IPS DF 6.9 (cell line): ENCODE measurements at regions not wholly inside any gene's neighbourhood (a gene's known extent, or its start where the extent isn't known, plus 50 kb on each side); places are given as distances from the start of the nearest gene placed in this dataset.

Experiments
- DNase-seq: peaks from one replicate; pipeline ENCODE4 v3.0.0-alpha.2; 2013; ENCODE audit warnings: low read depth, low spot score
- H3K27ac ChIP-seq: one replicate; pipeline ENCODE4 v1.5.1; 2013; ENCODE audit warnings: low read length, control low read depth
- H3K27me3 ChIP-seq: 2 replicates; pipeline ENCODE4 v1.6.1; 2013; ENCODE audit warnings: mild to moderate bottlenecking, low read length; ENCODE audit not compliant: control insufficient read depth, insufficient read depth
- H3K36me3 ChIP-seq: 2 replicates; pipeline ENCODE4 v1.6.1; 2013; ENCODE audit warnings: low read length; ENCODE audit not compliant: control insufficient read depth, insufficient read depth
- H3K4me1 ChIP-seq: 2 replicates; pipeline ENCODE4 v1.6.1; 2013; ENCODE audit warnings: low read length; ENCODE audit not compliant: control insufficient read depth, insufficient read depth
- H3K4me3 ChIP-seq: 2 replicates; pipeline ENCODE4 v1.5.1; 2013; ENCODE audit warnings: mild to moderate bottlenecking, low read length
- H3K9me3 ChIP-seq: 2 replicates; pipeline ENCODE4 v1.6.1; 2013; ENCODE audit warnings: low read length, inconsistent platforms; ENCODE audit not compliant: control insufficient read depth, insufficient read depth
- WGBS: extraction: QIAGEN DNeasy Blood & Tissue Kit; methylation state at CpG from one replicate; pipeline ENCODE4 v1.1.7; 2013; ENCODE audit warnings: mixed read lengths, missing lambda C conversion rate; ENCODE audit not compliant: insufficient read length, insufficient coverage; 5-methylcytosine and 5-hydroxymethylcytosine counted together

DNA sequence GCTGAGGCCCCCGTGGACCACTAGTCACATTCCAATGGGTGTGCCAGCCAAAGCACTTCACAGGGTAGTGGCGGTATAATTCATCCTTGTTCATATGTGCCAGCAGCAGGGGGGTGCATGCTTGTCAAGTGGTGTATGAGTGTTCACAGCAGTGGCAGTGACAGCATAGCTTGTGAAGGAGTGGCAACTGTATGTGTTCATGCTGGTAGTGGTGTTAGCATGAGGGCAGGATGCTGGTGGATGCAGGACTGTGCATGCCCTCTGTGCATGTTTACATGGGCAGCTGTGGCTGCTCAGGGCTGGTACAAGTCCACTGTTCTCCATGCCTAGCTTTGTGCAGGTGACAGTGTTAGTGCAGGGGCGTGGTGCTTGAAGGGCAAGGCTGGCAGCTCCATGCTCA, 253.4 kb upstream of the DMAC1 start:
- H3K27ac ChIP-seq: no peak overlapping the region
- no CpG with 5 or more reads among the region's 3 CpGs for WGBS
- no peaks in the 10 kb centered on the region for H3K27me3 ChIP-seq
- no peaks in the 10 kb centered on the region for H3K9me3 ChIP-seq
- H3K4me3 ChIP-seq: no peak overlapping the region
- DNase-seq: no peak
- H3K4me1 ChIP-seq: no peaks in the 10 kb centered on the region
- no peaks in the 10 kb centered on the region for H3K36me3 ChIP-seq

DNA sequence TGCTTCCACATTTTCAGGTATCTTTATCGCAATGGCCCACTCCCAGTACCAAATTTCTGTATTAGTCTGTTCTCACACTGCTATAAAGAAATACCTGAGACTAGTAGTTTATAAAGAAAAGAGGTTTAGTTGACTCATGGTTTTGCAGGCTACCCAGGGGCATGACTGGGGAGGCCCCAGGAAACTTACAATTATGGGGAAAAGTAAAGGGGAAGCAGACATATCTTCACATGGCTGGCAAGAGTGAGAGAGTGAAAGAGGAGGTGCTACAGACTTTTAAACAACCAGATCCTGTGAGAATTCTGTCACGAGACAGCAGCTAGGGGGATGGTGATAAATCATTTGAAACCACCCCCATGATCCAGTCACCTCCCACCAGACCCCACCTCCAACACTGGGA, 238.2 kb upstream of the DMAC1 start:
- no CpG with 5 or more reads among the region's 2 CpGs for WGBS
- H3K4me3 ChIP-seq: no peak overlapping the region
- H3K4me1 ChIP-seq: no peaks in the 10 kb centered on the region
- DNase-seq: no peak
- no peaks in the 10 kb centered on the region for H3K27me3 ChIP-seq
- H3K27ac ChIP-seq: no peak overlapping the region
- no peaks in the 10 kb centered on the region for H3K36me3 ChIP-seq
- no peaks in the 10 kb centered on the region; the same call in 1 of the 2 replicates for H3K9me3 ChIP-seq

DNA sequence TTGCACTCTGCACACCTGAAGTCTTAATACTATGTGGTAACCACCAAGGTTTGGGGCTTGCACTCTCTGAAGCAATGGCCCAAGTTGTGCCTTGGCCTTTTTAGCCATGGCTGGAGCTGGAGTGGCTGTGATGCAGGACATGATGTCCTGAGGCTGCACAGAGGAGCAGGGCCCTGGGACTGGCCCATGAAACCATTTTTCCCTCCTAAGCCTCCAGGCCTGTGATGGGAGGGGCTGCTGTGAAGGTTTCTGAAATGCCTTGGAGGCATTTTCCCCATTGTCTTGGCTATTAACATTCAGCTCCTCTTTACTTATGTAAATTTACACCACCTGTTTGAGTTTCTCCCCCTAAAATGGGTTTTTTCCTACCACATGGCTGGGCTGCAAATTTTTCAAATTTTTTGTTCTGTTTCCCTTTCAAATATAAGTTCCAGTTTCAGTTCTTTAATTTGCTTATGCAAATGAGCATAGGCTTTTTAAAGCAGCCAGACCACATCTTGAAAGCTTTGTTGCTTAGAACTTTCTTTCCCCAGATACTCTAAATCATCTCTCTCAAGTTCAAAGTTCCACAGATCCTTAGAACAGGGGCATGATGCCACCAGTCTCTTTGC, 237.4 kb upstream of the DMAC1 start:
- H3K27ac ChIP-seq: no peak overlapping the region
- H3K27me3 ChIP-seq: no peaks in the 10 kb centered on the region
- no peaks in the 10 kb centered on the region for H3K36me3 ChIP-seq
- H3K4me1 ChIP-seq: no peaks in the 10 kb centered on the region
- DNase-seq: no peak
- H3K9me3 ChIP-seq: no peaks in the 10 kb centered on the region; the same call in 1 of the 2 replicates
- H3K4me3 ChIP-seq: no peak overlapping the region

DNA sequence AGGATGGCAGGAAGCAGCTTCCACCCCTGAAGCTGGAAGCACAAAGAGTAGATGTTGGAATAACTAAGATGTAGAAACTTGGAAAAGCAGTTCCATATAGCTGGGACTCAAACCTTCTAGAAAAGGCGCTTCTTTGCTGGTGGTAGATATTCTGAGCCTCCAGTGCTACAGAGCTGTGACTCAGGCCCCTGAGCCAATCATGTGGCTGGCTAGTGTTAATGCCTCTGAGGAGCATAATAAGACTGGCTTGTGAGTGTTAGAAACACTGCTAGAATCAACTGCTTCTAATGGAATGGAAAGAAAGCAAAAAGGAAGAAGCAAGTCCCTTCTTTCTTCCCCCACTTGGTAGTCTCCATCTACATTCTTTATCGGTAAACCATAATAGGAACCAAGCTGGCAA, 234.2 kb upstream of the DMAC1 start:
- H3K27ac ChIP-seq: no peak overlapping the region
- no peaks in the 10 kb centered on the region; the same call in 1 of the 2 replicates for H3K9me3 ChIP-seq
- WGBS: no CpG with 5 or more reads among the region's 2 CpGs
- no peaks in the 10 kb centered on the region for H3K4me1 ChIP-seq
- H3K4me3 ChIP-seq: no peak overlapping the region
- no peaks in the 10 kb centered on the region for H3K27me3 ChIP-seq
- no peak for DNase-seq
- no peaks in the 10 kb centered on the region for H3K36me3 ChIP-seq

DNA sequence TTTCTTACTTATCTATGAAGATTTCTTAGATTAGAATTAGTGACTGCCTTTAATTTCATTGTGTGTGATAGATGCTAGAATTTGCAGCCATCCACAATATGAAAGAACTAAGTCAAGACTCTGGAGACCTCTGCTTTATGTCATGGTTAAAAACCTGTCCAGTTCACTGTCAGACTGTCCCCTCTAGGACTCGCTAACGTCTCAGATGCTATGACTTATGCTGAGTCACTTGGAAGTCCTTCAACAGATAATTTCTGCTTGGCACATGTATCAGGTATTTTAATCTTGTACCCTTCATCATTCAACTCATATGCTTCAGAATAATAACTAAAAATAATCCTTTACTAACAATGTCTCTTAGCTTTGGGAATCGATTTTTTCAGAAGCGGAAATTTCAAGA, 230.5 kb upstream of the DMAC1 start:
- WGBS: no CpG with 5 or more reads among the region's 4 CpGs
- no peaks in the 10 kb centered on the region for H3K9me3 ChIP-seq

DNA sequence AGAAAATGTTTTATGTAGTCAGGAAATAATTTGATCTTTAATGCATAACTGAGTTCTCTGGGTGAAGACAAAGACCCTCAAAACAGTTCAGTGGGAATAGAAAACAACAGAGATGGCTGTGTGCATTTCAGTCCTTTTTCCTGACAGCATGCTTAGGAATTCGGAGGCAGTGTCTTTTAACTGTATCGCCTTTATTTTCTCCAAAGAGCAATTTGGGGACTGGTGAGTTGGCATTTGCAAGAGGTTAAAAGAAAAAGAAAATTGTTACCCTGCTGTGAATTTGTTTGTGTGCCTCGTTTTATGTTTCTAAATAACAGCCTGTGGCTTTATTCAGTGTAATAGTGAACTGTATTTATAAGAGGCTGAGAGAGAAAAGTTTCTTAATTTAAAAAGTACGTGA, 227.8 kb upstream of the DMAC1 start:
- no CpG with 5 or more reads among the region's 4 CpGs for WGBS
- Histone ChIP-seq H3K27me3 (no peaks in the 10 kb centered on the region), H3K4me3 (no peak overlapping the region), H3K4me1 (no peaks in the 10 kb centered on the region), H3K36me3 (no peaks in the 10 kb centered on the region), H3K9me3 (no peaks in the 10 kb centered on the region), H3K27ac (no peak overlapping the region)
- no peak for DNase-seq

More for the DNA sequence above, 230.5 kb upstream of the DMAC1 start:
- no peak overlapping the region for H3K27ac ChIP-seq
- no peak for DNase-seq
- H3K27me3 ChIP-seq: no peaks in the 10 kb centered on the region
- no peak overlapping the region for H3K4me3 ChIP-seq
- no peaks in the 10 kb centered on the region for H3K36me3 ChIP-seq
- H3K4me1 ChIP-seq: no peaks in the 10 kb centered on the region

DNA sequence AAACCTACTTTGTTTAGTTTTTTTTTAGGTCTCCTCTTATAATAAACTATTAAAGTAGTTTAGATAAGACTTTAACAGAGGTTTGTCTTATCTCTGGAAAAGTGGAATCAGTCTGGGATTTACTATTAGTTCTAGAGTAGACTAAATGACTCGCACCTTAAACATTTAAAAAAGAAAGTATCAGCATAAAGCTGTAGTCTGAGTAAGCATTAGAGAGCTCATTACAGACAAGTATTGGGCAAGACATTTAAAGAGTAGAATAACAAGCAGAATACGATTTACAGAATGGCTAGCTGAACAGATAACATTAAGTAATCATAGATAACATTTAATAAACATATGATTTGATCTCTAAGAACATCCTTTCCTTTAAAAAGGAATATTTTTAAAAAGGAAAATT, 226.0 kb upstream of the DMAC1 start:
- no peaks in the 10 kb centered on the region for H3K4me1 ChIP-seq
- no peaks in the 10 kb centered on the region for H3K27me3 ChIP-seq
- H3K4me3 ChIP-seq: no peak overlapping the region
- WGBS: no CpG with 5 or more reads among the region's 2 CpGs
- no peaks in the 10 kb centered on the region for H3K9me3 ChIP-seq
- DNase-seq: no peak
- H3K36me3 ChIP-seq: no peaks in the 10 kb centered on the region
- no peak overlapping the region for H3K27ac ChIP-seq

DNA sequence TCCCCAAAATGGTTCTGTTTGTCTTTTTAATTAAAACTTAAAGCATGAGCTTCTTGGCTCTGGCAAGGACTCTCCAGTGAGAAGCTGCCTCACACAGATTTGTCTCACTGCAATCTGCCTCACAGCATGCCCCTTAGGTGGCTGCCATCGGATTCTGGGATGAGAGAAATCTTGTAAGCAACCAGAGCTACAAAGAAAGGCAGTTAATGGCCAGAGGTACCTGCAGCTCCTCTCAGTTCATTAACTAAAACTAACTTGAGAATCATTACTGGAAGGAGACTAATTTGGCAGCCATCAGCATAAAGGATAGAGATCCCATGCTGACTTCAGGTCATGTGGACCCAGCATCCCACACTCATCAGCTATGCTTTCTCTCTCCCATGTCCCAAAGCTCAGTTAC, 220.6 kb upstream of the DMAC1 start:
- no peak overlapping the region for H3K4me3 ChIP-seq
- WGBS: no CpG with 5 or more reads among the region's 1 CpG
- no peak for DNase-seq
- no peaks in the 10 kb centered on the region for H3K4me1 ChIP-seq
- no peaks in the 10 kb centered on the region for H3K27me3 ChIP-seq
- no peaks in the 10 kb centered on the region for H3K9me3 ChIP-seq
- H3K27ac ChIP-seq: no peak overlapping the region
- H3K36me3 ChIP-seq: no peaks in the 10 kb centered on the region

DNA sequence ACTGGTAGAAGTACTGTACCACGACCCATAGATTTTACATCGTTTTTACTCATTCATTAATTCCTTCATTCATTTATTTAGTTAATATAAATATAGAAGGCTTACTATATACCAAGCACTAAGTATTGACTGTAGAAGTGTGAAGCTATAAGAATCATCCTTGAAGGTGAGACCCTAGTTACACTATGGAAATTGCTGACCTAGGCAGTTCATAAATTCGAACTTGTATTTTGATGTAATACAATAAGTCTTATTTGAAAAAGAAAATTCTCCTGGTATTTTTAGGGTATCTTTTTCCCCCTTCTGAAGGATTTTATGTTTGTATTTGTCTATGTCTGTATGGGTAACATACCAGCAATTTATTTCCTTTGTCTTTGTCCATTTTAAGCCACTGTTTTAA, 220.1 kb upstream of the DMAC1 start:
- H3K4me1 ChIP-seq: no peaks in the 10 kb centered on the region
- H3K27ac ChIP-seq: no peak overlapping the region
- no CpG with 5 or more reads among the region's 3 CpGs for WGBS
- no peak for DNase-seq
- no peaks in the 10 kb centered on the region for H3K9me3 ChIP-seq
- no peaks in the 10 kb centered on the region for H3K36me3 ChIP-seq
- no peak overlapping the region for H3K4me3 ChIP-seq
- no peaks in the 10 kb centered on the region for H3K27me3 ChIP-seq

DNA sequence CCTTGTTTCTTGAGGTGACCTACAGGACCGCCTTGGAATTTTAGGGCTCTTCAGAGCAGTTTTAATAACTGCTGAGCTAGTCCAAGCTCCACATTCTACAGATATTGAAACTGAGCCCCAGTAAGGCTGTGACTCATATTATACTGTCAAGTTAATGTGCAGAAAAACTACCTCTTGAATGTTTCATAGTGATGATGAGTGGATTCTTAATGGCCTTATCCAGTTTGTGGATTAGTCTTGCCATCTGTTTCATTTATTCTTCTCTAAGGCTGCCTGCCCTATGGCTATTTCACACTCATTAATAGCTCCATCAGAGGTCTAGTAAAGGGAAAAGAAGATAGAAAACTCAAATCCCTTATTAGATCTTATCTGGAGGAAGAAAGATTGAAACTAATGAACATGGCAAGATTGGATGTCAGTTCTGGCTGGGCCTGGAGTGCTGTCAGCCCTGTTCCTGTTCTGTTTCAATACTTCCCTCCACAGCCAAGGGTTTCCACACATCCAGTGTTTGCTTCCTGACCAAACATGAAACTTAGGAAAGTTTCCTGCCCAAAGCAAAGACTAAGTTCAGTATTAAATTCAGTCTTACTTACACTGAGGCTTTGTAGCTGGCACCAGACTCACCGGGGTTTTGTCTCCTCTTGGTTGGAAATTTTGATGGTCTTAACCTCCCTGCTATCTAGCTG, 215.6 kb upstream of the DMAC1 start:
- Histone ChIP-seq H3K4me3 (no peak overlapping the region), H3K27ac (no peak overlapping the region), H3K9me3 (no peaks in the 10 kb centered on the region), H3K36me3 (no peaks in the 10 kb centered on the region), H3K4me1 (no peaks in the 10 kb centered on the region), H3K27me3 (no peaks in the 10 kb centered on the region)
- WGBS: no CpG with 5 or more reads among the region's 2 CpGs
- no peak for DNase-seq

DNA sequence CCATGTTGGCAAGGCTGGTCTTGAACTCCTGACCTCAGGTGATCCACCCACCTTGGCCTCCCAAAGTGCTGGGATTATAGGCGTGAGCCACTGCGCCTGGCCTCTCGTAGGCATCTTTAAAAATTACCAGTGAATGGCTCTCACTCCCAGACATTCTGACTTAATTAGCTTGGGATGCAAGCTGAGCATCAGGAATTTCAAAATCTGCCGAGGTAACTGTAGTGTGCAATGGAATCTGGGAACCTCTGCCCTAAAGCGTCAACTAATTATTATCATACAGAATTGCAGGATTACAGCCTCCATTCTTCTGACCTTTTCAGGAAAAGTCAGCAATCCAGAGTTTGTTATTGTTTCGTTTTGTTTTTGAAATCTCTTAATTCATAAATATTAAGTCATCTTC, 213.4 kb upstream of the DMAC1 start:
- no peaks in the 10 kb centered on the region for H3K27me3 ChIP-seq
- H3K27ac ChIP-seq: no peak overlapping the region
- no peaks in the 10 kb centered on the region; the same call in 1 of the 2 replicates for H3K4me1 ChIP-seq
- H3K36me3 ChIP-seq: no peaks in the 10 kb centered on the region
- no CpG with 5 or more reads among the region's 6 CpGs for WGBS
- no peak for DNase-seq
- H3K4me3 ChIP-seq: no peak overlapping the region
- no peaks in the 10 kb centered on the region for H3K9me3 ChIP-seq
